ENCODE measurements at regions not wholly inside any gene's neighbourhood (a gene's known extent, or its start where the extent isn't known, plus 50 kb on each side); places are given as distances from the start of the nearest gene placed in this dataset.

DNA sequence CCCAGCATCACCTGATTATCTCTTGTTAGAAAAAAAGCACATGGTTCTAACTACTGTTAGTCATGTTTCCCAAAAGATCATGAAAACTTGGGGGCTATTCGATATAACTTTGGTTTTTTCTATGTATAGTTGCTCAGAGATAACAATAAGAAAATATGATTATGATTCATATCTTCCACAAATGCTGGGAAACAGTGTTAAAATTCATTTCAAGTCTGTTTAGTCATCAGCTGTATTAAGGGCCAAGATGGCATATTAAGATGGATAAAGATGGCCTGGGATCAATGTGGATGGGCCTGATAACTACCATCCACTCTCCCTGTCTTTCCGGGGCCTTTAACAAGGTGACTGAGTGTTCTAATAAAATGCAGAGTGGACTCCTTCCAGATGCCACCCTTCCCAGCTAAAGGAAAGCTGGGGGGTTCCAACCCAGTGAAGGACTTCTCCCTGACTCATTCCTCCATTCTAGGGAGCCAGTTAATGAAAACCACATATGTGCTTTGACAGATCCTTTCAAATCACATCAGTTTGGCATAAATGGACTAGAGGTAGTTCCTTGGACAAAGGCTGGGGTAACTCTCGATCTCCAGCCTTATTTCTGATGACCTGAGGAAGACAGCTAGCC lies 221.6 kb downstream of the VAPA start:
- no peak for ATAC-seq (ENCODE audit: low FRiP score in 2 of 2)
- H3K27me3 ChIP-seq, result no peaks in the 10 kb centered on the region
- no peaks in the 10 kb centered on the region for H3K9me3 ChIP-seq
- H3K4me1 ChIP-seq, result peaks cover 12 to 18% (median 16%) of the 10 kb centered on the region in 4 donors
- H3K27ac ChIP-seq, result no peak overlapping the region
- DNase-seq, result no peak
- H3K4me3 ChIP-seq, result no peak overlapping the region
- 88 to 96% methylated on average over 3 of the region's 3 CpGs for WGBS, 2 donors
- H3K36me3 ChIP-seq, result no peaks in the 10 kb centered on the region
- TF ChIP-seq POLR2A (IDR thresholded peaks at IDR 0.05) (no peak), POLR2AphosphoS5 (IDR thresholded peaks at IDR 0.05) (no peak), EP300 (IDR thresholded peaks at IDR 0.05) (no peak)
- TF ChIP-seq, protein P1, sequence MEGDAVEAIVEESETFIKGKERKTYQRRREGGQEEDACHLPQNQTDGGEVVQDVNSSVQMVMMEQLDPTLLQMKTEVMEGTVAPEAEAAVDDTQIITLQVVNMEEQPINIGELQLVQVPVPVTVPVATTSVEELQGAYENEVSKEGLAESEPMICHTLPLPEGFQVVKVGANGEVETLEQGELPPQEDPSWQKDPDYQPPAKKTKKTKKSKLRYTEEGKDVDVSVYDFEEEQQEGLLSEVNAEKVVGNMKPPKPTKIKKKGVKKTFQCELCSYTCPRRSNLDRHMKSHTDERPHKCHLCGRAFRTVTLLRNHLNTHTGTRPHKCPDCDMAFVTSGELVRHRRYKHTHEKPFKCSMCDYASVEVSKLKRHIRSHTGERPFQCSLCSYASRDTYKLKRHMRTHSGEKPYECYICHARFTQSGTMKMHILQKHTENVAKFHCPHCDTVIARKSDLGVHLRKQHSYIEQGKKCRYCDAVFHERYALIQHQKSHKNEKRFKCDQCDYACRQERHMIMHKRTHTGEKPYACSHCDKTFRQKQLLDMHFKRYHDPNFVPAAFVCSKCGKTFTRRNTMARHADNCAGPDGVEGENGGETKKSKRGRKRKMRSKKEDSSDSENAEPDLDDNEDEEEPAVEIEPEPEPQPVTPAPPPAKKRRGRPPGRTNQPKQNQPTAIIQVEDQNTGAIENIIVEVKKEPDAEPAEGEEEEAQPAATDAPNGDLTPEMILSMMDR (IDR thresholded peaks at IDR 0.05), result no peak

DNA sequence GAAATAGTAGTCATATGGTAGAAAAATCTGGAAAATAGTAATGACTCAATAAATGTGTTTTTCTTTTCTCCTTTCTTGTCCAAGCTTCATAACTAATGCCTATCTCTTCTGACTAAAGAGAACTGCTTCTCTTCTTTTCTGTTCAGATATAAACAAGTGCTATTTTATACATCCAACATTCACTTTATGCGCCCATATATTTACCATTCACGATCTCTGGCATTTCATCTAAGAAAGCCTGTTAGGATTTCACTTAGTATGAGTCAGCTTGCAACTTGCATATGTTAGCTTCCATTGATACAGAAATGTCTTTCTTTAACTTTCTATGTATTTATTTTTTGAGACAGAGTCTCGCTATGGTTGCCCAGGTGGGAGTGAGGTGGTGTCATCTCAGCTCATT lies 224.9 kb downstream of the VAPA start:
- H3K27ac ChIP-seq, result no peak overlapping the region
- no peak for ATAC-seq (ENCODE audit: low FRiP score in 2 of 2)
- H3K4me3 ChIP-seq, result no peak overlapping the region
- 94 to 99% methylated on average over 3 of the region's 3 CpGs for WGBS, 2 donors
- H3K36me3 ChIP-seq, result no peaks in the 10 kb centered on the region
- no peaks in the 10 kb centered on the region for H3K9me3 ChIP-seq
- H3K27me3 ChIP-seq, result no peaks in the 10 kb centered on the region
- no peak for TF ChIP-seq POLR2AphosphoS5 (IDR thresholded peaks at IDR 0.05)
- no peak for TF ChIP-seq EP300 (IDR thresholded peaks at IDR 0.05)
- TF ChIP-seq, protein P1 (IDR thresholded peaks at IDR 0.05), result no peak
- H3K4me1 ChIP-seq, result peaks cover 7 to 30% (median 25%) of the 10 kb centered on the region in 4 donors
- DNase-seq, result no peak

DNA sequence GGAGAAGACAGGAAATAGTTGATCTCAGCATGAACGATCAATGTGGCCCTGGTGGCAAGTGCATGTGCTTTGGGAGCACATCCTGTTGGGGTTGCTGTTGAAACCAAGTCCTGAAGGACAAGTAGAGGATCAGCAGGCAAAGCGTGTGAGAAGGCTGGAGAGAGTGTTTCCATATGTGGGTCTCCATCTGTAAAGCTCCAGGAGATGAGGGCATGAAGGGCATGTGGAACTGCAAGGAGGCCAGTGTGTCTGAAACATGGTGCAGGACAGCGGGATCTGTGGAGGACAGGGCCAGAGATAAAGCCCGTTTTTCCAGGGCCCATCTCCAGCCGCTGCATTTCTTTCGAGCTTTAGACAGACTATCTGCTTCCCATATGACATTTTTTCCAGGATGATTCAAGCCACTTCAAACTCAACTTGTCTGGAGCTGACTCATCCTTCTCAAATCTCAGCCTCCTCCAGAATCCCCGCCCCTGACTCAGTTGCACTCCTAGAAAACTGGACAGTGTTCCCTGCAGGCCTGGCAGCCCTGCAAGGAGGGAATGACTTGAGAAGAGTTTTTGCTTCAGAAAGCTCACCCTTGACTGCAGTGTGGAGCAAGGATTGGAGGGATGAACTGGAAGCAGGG lies 226.1 kb downstream of the VAPA start:
- TF ChIP-seq, protein P1 (IDR thresholded peaks at IDR 0.05), result no peak
- TF ChIP-seq POLR2AphosphoS5 (IDR thresholded peaks at IDR 0.05) (no peak), POLR2A (IDR thresholded peaks at IDR 0.05) (no peak), EP300 (IDR thresholded peaks at IDR 0.05) (no peak)
- ATAC-seq (ENCODE audit: low FRiP score in 2 of 2), result peak in 1 of 2 donors; percentile 41
- Histone ChIP-seq H3K27me3 (no peaks in the 10 kb centered on the region), H3K27ac (peak overlapping the region in 2 of 4 donors; percentile 38 to 60), H3K4me3 (no peak overlapping the region), H3K9me3 (no peaks in the 10 kb centered on the region), H3K4me1 (peaks cover 7 to 30% (median 27%) of the 10 kb centered on the region in 4 donors), H3K36me3 (no peaks in the 10 kb centered on the region)
- 70 to 83% methylated on average over 7 of the region's 7 CpGs for WGBS, 2 donors
- no peak for DNase-seq

DNA sequence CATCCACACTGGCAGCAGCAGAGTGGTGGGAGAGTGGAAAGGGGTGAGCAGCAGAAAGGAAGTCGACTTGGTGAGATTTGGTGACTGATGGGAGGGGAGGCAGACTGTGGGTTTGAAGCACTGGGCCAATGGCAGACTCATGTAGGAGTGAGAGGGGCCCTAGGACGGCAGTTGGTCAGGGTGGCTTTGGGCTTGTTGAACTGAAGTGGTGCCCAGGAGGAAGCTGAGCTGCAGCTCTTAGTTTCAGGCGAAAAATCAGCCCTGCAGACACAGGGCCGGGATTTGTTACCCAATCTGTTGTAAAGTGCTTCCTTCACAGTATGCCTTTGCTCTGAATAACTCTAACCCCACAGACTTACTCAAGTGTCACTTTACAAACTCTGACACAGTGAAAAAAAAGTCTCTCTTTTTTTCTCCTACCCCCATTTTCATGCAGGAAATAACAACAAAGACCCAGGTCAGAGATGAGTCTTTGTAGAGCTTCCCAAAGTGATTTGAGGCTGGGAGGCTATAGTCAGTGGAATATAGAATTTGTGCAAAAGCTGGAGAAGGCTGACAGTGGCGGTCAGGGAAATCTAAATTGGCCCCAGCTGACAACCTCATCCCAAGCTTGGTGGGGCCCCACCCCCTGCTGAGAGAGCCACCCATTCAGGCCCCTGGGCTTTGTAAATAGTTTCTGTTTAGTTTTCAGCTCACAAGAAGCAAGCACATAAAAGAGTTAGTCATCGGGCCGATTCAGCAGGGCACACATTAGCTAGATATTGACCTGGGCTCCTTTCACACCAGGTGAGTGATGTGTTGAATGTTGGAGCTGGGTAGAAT lies 226.9 kb downstream of the VAPA start:
- 51 to 59% methylated on average over 7 of the region's 7 CpGs for WGBS, 2 donors
- Histone ChIP-seq H3K4me1 (peaks cover 7 to 30% (median 27%) of the 10 kb centered on the region in 4 donors), H3K27ac (peak overlapping the region in 3 of 4 donors; percentile 0 to 60 (median 38)), H3K9me3 (no peaks in the 10 kb centered on the region), H3K36me3 (no peaks in the 10 kb centered on the region), H3K4me3 (no peak overlapping the region), H3K27me3 (no peaks in the 10 kb centered on the region)
- TF ChIP-seq EP300 (IDR thresholded peaks at IDR 0.05), result no peak
- no peak for TF ChIP-seq POLR2AphosphoS5 (IDR thresholded peaks at IDR 0.05)
- TF ChIP-seq, protein P1 (IDR thresholded peaks at IDR 0.05), result no peak
- TF ChIP-seq POLR2A (IDR thresholded peaks at IDR 0.05), result no peak
- ATAC-seq (ENCODE audit: low FRiP score in 2 of 2), result peak; percentile 45 to 55
- DNase-seq, result peak in 1 of 2 donors; percentile 60
